ENCODE measurements at regions not wholly inside any gene's neighbourhood (a gene's known extent, or its start where the extent isn't known, plus 50 kb on each side); places are given as distances from the start of the nearest gene placed in this dataset.

DNA sequence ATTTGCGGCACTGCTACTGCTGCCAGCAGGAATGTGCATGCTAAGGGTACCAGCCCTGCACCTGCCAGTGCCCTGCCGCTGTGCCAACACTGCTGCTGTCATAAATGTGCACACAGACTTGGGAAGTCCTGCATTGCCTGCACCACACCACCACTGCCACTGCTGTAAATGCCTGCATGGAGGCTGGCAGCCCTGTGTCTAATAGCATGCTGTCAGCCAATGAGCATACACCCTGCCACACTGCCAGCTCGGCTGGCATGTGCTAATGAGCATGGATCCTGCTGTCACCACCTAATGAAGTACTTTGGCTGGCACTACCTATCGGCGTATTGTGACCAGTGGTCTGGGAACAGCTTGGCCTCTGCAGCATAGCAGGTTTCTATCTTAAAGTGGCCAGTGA, 981.8 kb upstream of the GBE1 start:
- no peak overlapping the region for H3K9ac ChIP-seq (ENCODE audit: low read length)
- DNase-seq (ENCODE audit: low read depth), result no peak
- no peaks in the 10 kb centered on the region for H3K4me1 ChIP-seq (ENCODE audit: control insufficient read depth, insufficient read depth, low read length)
- H3K36me3 ChIP-seq (ENCODE audit: control insufficient read depth, insufficient read depth, low read length, severe bottlenecking), result no peaks in the 10 kb centered on the region
- H3K9me3 ChIP-seq (ENCODE audit: control insufficient read depth, low read length), result no peaks in the 10 kb centered on the region
- no peak overlapping the region for H3K4me3 ChIP-seq (ENCODE audit: low read length)
- H3K27me3 ChIP-seq (replicated peaks; ENCODE audit: control insufficient read depth, insufficient read depth, low read length), result no peaks in the 10 kb centered on the region

- H3K36me3 ChIP-seq (ENCODE audit: control insufficient read depth, insufficient read depth, low read length, severe bottlenecking), result no peaks in the 10 kb centered on the region
Measured at GRCh38 chr3:82741346-82741745, 979.9 kb upstream of the GBE1 start.

DNA sequence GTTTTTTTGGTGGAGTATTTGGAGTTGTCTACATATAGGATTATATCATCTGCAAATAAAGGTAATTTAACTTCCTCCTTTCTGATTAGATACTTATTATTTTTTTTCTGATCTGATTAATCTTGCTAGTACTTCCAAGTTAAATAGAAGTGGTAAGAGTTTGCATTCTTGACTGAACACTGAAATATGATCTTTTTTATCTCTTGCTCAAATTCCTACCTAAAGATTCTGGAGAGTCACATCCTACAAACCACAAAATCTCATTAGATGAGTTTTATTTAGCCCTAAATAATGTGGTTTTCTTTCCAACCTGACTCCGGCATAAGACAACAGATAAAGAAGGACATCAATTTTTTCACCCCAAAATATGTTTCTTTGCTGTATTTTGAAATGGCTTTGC, 977.9 kb upstream of the GBE1 start:
- no peaks in the 10 kb centered on the region for H3K9me3 ChIP-seq (ENCODE audit: control insufficient read depth, low read length)
- no peaks in the 10 kb centered on the region for H3K27me3 ChIP-seq (replicated peaks; ENCODE audit: control insufficient read depth, insufficient read depth, low read length)
- H3K4me3 ChIP-seq (ENCODE audit: low read length), result no peak overlapping the region
- no peaks in the 10 kb centered on the region for H3K4me1 ChIP-seq (ENCODE audit: control insufficient read depth, insufficient read depth, low read length)
- H3K9ac ChIP-seq (ENCODE audit: low read length), result no peak overlapping the region
- H3K36me3 ChIP-seq (ENCODE audit: control insufficient read depth, insufficient read depth, low read length, severe bottlenecking), result no peaks in the 10 kb centered on the region
- DNase-seq (ENCODE audit: low read depth), result no peak

More at GRCh38 chr3:82741346-82741745, 979.9 kb upstream of the GBE1 start:
- Histone ChIP-seq H3K4me1 (ENCODE audit: control insufficient read depth, insufficient read depth, low read length) (no peaks in the 10 kb centered on the region), H3K27me3 (replicated peaks; ENCODE audit: control insufficient read depth, insufficient read depth, low read length) (no peaks in the 10 kb centered on the region), H3K9me3 (ENCODE audit: control insufficient read depth, low read length) (no peaks in the 10 kb centered on the region), H3K9ac (ENCODE audit: low read length) (no peak overlapping the region), H3K4me3 (ENCODE audit: low read length) (no peak overlapping the region)
- DNase-seq (ENCODE audit: low read depth), result no peak

GRCh38 chr3:82736696-82737277, 975.3 kb upstream of the GBE1 start:
- Histone ChIP-seq H3K9me3 (ENCODE audit: control insufficient read depth, low read length) (no peaks in the 10 kb centered on the region), H3K9ac (ENCODE audit: low read length) (no peak overlapping the region), H3K27me3 (replicated peaks; ENCODE audit: control insufficient read depth, insufficient read depth, low read length) (no peaks in the 10 kb centered on the region), H3K4me1 (ENCODE audit: control insufficient read depth, insufficient read depth, low read length) (no peaks in the 10 kb centered on the region), H3K4me3 (ENCODE audit: low read length) (no peak overlapping the region), H3K36me3 (ENCODE audit: control insufficient read depth, insufficient read depth, low read length, severe bottlenecking) (no peaks in the 10 kb centered on the region)
- DNase-seq (ENCODE audit: low read depth), result no peak

DNA sequence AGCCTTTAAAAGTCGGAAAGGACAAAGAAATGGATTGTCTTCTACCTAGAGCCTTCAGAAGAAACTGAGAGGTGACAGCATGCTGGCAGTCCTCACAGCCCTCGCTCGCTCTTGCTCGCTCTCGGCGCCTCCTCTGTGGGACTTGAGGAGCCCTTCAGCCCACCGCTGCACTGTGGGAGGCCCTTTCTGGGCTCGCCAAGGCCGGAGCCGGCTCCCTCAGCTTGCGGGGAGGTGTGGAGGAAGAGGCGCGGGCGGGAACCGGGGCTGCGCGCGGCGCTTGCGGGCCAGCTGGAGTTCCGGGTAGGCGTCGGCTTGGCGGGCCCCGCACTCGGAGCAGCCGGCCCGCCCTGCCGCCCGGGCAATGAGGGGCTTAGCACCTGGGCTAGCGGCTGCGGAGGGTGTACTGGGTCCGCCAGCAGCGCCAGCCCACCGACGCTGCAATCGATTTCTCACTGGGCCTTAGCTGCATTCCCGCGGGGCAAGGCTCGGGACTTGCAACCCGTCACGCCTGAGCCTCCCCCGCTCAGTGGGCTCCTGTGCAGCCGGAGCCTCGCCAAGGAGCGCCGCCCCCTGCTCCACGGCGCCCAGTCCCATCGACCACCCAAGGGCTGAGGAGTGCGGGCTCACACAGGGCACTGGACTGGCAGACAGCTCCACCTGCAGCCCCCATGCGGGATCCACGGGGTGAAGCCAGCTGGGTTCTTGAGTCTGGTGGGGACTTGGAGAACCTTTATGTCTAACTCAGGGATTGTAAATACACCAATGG, 953.8 kb upstream of the GBE1 start:
- Histone ChIP-seq H3K9ac (ENCODE audit: low read length) (no peak overlapping the region), H3K27me3 (replicated peaks; ENCODE audit: control insufficient read depth, insufficient read depth, low read length) (no peaks in the 10 kb centered on the region), H3K4me3 (ENCODE audit: low read length) (no peak overlapping the region), H3K9me3 (ENCODE audit: control insufficient read depth, low read length) (no peaks in the 10 kb centered on the region), H3K36me3 (ENCODE audit: control insufficient read depth, insufficient read depth, low read length, severe bottlenecking) (no peaks in the 10 kb centered on the region), H3K4me1 (ENCODE audit: control insufficient read depth, insufficient read depth, low read length) (no peaks in the 10 kb centered on the region)
- no peak for DNase-seq (ENCODE audit: low read depth)

- Histone ChIP-seq H3K4me3 (ENCODE audit: low read length) (no peak overlapping the region), H3K9ac (ENCODE audit: low read length) (no peak overlapping the region), H3K4me1 (ENCODE audit: control insufficient read depth, insufficient read depth, low read length) (no peaks in the 10 kb centered on the region), H3K27me3 (replicated peaks; ENCODE audit: control insufficient read depth, insufficient read depth, low read length) (no peaks in the 10 kb centered on the region), H3K36me3 (ENCODE audit: control insufficient read depth, insufficient read depth, low read length, severe bottlenecking) (no peaks in the 10 kb centered on the region), H3K9me3 (ENCODE audit: control insufficient read depth, low read length) (no peaks in the 10 kb centered on the region)
- DNase-seq (ENCODE audit: low read depth), result no peak
Measured at GRCh38 chr3:82707035-82707434, 945.6 kb upstream of the GBE1 start.

DNA sequence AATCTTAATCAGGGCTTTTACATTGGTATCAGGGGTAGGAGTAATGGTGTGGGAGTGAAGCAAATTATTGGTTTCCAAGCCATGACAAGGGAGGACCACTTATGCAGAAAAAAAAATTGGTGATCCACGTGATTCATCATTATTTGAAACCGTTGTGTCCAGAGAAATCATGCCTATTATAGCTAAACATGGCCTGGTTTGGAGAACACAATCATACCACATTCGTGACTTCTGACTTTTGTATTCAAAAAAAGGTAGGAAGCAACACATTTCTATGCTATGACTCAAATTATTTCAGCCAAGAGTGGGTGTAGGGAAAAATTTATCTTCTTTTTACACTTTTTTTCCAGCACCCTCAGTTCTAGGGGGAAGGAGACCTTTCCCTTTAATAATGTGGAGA, 924.3 kb upstream of the GBE1 start:
- no peaks in the 10 kb centered on the region for H3K27me3 ChIP-seq (replicated peaks; ENCODE audit: control insufficient read depth, insufficient read depth, low read length)
- DNase-seq (ENCODE audit: low read depth), result no peak
- no peaks in the 10 kb centered on the region for H3K36me3 ChIP-seq (ENCODE audit: control insufficient read depth, insufficient read depth, low read length, severe bottlenecking)
- H3K9ac ChIP-seq (ENCODE audit: low read length), result no peak overlapping the region
- no peak overlapping the region for H3K4me3 ChIP-seq (ENCODE audit: low read length)
- no peaks in the 10 kb centered on the region for H3K4me1 ChIP-seq (ENCODE audit: control insufficient read depth, insufficient read depth, low read length)
- H3K9me3 ChIP-seq (ENCODE audit: control insufficient read depth, low read length), result no peaks in the 10 kb centered on the region

DNA sequence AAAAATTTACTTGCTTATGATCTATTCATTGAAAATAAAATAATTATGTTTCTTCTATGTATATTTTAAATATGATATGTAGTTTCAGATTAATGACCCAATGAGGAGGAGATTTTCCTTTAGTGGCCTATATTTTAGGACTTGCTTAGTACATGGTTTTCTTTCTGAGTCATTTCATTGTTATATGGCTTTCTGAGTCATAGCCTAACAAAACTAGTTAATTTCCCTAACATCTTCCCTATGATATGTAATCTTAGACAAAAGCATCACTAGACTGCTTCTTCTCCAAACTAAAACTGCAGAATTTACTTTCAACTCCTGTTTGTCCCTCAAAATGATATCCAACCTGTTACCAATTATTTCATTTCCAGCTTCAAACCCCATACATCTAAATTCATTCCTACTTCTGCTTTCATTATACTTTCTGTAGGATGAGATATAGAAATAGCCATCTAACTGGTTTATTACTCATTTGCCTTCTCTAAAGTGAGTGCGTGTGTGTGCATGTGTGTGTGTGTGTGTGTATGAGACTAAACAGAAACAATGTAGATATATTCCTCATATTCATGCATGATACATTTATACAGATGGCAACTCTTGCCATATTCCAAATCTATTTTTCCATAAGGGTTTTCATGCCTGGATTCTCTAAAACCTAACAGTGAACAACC, 915.0 kb upstream of the GBE1 start:
- no peaks in the 10 kb centered on the region for H3K36me3 ChIP-seq (ENCODE audit: control insufficient read depth, insufficient read depth, low read length, severe bottlenecking)
- H3K27me3 ChIP-seq (replicated peaks; ENCODE audit: control insufficient read depth, insufficient read depth, low read length), result no peaks in the 10 kb centered on the region
- no peaks in the 10 kb centered on the region for H3K9me3 ChIP-seq (ENCODE audit: control insufficient read depth, low read length)
- no peak overlapping the region for H3K4me3 ChIP-seq (ENCODE audit: low read length)
- H3K9ac ChIP-seq (ENCODE audit: low read length), result no peak overlapping the region
- no peak for DNase-seq (ENCODE audit: low read depth)
- H3K4me1 ChIP-seq (ENCODE audit: control insufficient read depth, insufficient read depth, low read length), result no peaks in the 10 kb centered on the region

- no peaks in the 10 kb centered on the region for H3K27me3 ChIP-seq (replicated peaks; ENCODE audit: control insufficient read depth, insufficient read depth, low read length)
- no peak overlapping the region for H3K4me3 ChIP-seq (ENCODE audit: low read length)
- no peak overlapping the region for H3K9ac ChIP-seq (ENCODE audit: low read length)
- no peak for DNase-seq (ENCODE audit: low read depth)
- H3K36me3 ChIP-seq (ENCODE audit: control insufficient read depth, insufficient read depth, low read length, severe bottlenecking), result no peaks in the 10 kb centered on the region
- H3K9me3 ChIP-seq (ENCODE audit: control insufficient read depth, low read length), result no peaks in the 10 kb centered on the region
- H3K4me1 ChIP-seq (ENCODE audit: control insufficient read depth, insufficient read depth, low read length), result no peaks in the 10 kb centered on the region
Measured at GRCh38 chr3:82672966-82673365, 911.5 kb upstream of the GBE1 start.

DNA sequence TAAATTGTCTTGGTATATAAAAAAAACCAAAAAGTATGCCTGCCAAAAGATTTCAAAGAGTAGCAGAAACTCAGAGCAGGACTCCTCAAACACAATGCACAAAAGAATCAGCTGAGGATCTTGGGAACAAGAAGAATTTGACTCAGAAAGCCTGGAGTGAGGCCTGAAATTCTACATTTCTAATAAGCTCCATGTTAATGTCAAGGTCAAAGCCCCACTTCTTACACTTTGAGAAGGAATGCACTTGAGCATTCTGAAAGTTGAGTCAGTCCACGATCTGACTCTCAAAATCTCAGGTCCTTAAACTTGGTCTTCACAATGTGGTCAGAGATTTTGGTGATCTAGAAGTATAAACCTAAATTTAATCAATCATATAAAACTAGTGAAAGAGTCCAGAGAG, 910.0 kb upstream of the GBE1 start:
- no peak overlapping the region for H3K9ac ChIP-seq (ENCODE audit: low read length)
- no peak for DNase-seq (ENCODE audit: low read depth)
- H3K4me3 ChIP-seq (ENCODE audit: low read length), result no peak overlapping the region
- no peaks in the 10 kb centered on the region for H3K9me3 ChIP-seq (ENCODE audit: control insufficient read depth, low read length)
- no peaks in the 10 kb centered on the region for H3K4me1 ChIP-seq (ENCODE audit: control insufficient read depth, insufficient read depth, low read length)
- no peaks in the 10 kb centered on the region for H3K27me3 ChIP-seq (replicated peaks; ENCODE audit: control insufficient read depth, insufficient read depth, low read length)
- H3K36me3 ChIP-seq (ENCODE audit: control insufficient read depth, insufficient read depth, low read length, severe bottlenecking), result no peaks in the 10 kb centered on the region

DNA sequence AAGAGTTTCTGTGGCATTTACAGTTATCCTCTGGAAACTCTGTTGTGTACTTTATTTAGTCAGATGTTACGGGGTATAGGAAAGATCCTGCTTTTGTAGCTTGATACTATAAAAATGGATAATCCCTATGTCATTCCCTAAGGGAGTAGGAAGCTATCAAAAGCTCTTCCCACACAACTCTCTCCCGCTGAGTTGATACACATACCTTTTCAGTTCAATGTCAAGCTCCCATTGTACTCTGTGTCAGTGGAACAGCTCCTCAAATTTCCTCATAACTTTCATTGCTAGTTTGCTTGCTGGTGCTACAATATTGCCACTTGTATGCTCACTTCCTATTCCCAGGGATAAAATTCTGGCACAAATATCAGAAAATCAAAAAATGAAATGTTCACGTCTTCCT, 893.3 kb upstream of the GBE1 start:
- H3K4me1 ChIP-seq (ENCODE audit: control insufficient read depth, insufficient read depth, low read length), result no peaks in the 10 kb centered on the region
- H3K27me3 ChIP-seq (replicated peaks; ENCODE audit: control insufficient read depth, insufficient read depth, low read length), result no peaks in the 10 kb centered on the region
- no peak for DNase-seq (ENCODE audit: low read depth)
- no peak overlapping the region for H3K9ac ChIP-seq (ENCODE audit: low read length)
- H3K4me3 ChIP-seq (ENCODE audit: low read length), result no peak overlapping the region
- peaks cover 4% of the 10 kb centered on the region for H3K9me3 ChIP-seq (ENCODE audit: control insufficient read depth, low read length)
- no peaks in the 10 kb centered on the region for H3K36me3 ChIP-seq (ENCODE audit: control insufficient read depth, insufficient read depth, low read length, severe bottlenecking)
